ENCODE measurements at regions not wholly inside any gene's neighbourhood (a gene's known extent, or its start where the extent isn't known, plus 50 kb on each side); places are given as distances from the start of the nearest gene placed in this dataset.
A peak's percentile ranks its signal among the peaks of the same experiment; 100 is the strongest.

GRCh38 chr7:17134786-17135185 is 163.7 kb upstream of the AHR start:
- Histone ChIP-seq H3K36me3 (no peaks in the 10 kb centered on the region), H3K9me3 (no peaks in the 10 kb centered on the region), H3K27me3 (no peaks in the 10 kb centered on the region), H3K4me1 (peaks cover 0 to 15% (median 0%) of the 10 kb centered on the region in 3 donors), H3K4me3 (no peak overlapping the region), H3K27ac (no peak overlapping the region)
- TF ChIP-seq POLR2A (IDR thresholded peaks at IDR 0.05): no peak
- TF ChIP-seq CTCF (IDR thresholded peaks at IDR 0.05): no peak
- DNase-seq: no peak
- intact Hi-C loops (cut with DNase I): no loop called here
- WGBS, 2 donors: 69 to 89% methylated on average over 1 of the region's 1 CpG

GRCh38 chr7:17136126-17136525 is 162.3 kb upstream of the AHR start:
- Histone ChIP-seq H3K9me3 (no peaks in the 10 kb centered on the region), H3K4me1 (peaks cover 0 to 27% (median 0%) of the 10 kb centered on the region in 3 donors), H3K36me3 (no peaks in the 10 kb centered on the region), H3K4me3 (no peak overlapping the region), H3K27me3 (no peaks in the 10 kb centered on the region), H3K27ac (no peak overlapping the region)
- DNase-seq: no peak
- intact Hi-C loops (cut with DNase I): no loop called here
- TF ChIP-seq POLR2A (IDR thresholded peaks at IDR 0.05): no peak
- no peak for TF ChIP-seq CTCF (IDR thresholded peaks at IDR 0.05)
- WGBS, 2 donors: 77 to 85% methylated on average over 6 of the region's 6 CpGs

- WGBS, 2 donors: 35 to 36% methylated on average over 1 of the region's 1 CpG
- peak overlapping the region in 3 of 4 donors; percentile 12 to 42 (median 42) for H3K27ac ChIP-seq
Observed at GRCh38 chr7:17139081-17139480, 159.4 kb upstream of the AHR start.

GRCh38 chr7:17140406-17140805 is 158.0 kb upstream of the AHR start:
- no peak for DNase-seq
- H3K9me3 ChIP-seq: no peaks in the 10 kb centered on the region
- TF ChIP-seq POLR2A (IDR thresholded peaks at IDR 0.05) (no peak), CTCF (IDR thresholded peaks at IDR 0.05) (no peak)
- peaks cover 6 to 57% (median 6%) of the 10 kb centered on the region in 3 donors for H3K4me1 ChIP-seq
- no peak overlapping the region for H3K4me3 ChIP-seq
- no peaks in the 10 kb centered on the region for H3K36me3 ChIP-seq
- no peak overlapping the region for H3K27ac ChIP-seq
- intact Hi-C loops (cut with DNase I): no loop called here
- WGBS, 2 donors: 24 to 43% methylated on average over 1 of the region's 1 CpG
- no peaks in the 10 kb centered on the region for H3K27me3 ChIP-seq

More at GRCh38 chr7:17139081-17139480, 159.4 kb upstream of the AHR start:
- no peaks in the 10 kb centered on the region for H3K36me3 ChIP-seq
- peaks cover 6 to 44% (median 6%) of the 10 kb centered on the region in 3 donors for H3K4me1 ChIP-seq
- no peak overlapping the region for H3K4me3 ChIP-seq
- H3K9me3 ChIP-seq: no peaks in the 10 kb centered on the region
- no peak for TF ChIP-seq CTCF (IDR thresholded peaks at IDR 0.05)
- no peak for TF ChIP-seq POLR2A (IDR thresholded peaks at IDR 0.05)
- intact Hi-C loops (cut with DNase I): no loop called here
- no peak for DNase-seq
- H3K27me3 ChIP-seq: no peaks in the 10 kb centered on the region

- Histone ChIP-seq H3K9me3 (no peaks in the 10 kb centered on the region), H3K27ac (peak overlapping the region; percentile 4 to 67 (median 38)), H3K27me3 (no peaks in the 10 kb centered on the region), H3K36me3 (no peaks in the 10 kb centered on the region), H3K4me3 (peak overlapping the region in 3 of 4 donors; percentile 0 to 27 (median 2)), H3K4me1 (peaks cover 6 to 57% (median 6%) of the 10 kb centered on the region in 3 donors)
- WGBS, 2 donors: 37 to 41% methylated on average over 2 of the region's 2 CpGs
- DNase-seq: no peak
- no peak for TF ChIP-seq CTCF (IDR thresholded peaks at IDR 0.05)
- TF ChIP-seq POLR2A (IDR thresholded peaks at IDR 0.05): no peak
- intact Hi-C loops (cut with DNase I): no loop called here
Observed at GRCh38 chr7:17142831-17143541, 155.5 kb upstream of the AHR start.
